ENCODE measurements at regions not wholly inside any gene's neighbourhood (a gene's known extent, or its start where the extent isn't known, plus 50 kb on each side); places are given as distances from the start of the nearest gene placed in this dataset.
"Not testable (repeated sequence)": the region's sequence is repeated elsewhere in the genome, so short reads cannot be mapped to it uniquely, and the experiment has no call there.

- DNase-seq: no peak
Measured at GRCh38 chr5:8827696-8828095, 718.2 kb downstream of the SEMA5A start.

DNA sequence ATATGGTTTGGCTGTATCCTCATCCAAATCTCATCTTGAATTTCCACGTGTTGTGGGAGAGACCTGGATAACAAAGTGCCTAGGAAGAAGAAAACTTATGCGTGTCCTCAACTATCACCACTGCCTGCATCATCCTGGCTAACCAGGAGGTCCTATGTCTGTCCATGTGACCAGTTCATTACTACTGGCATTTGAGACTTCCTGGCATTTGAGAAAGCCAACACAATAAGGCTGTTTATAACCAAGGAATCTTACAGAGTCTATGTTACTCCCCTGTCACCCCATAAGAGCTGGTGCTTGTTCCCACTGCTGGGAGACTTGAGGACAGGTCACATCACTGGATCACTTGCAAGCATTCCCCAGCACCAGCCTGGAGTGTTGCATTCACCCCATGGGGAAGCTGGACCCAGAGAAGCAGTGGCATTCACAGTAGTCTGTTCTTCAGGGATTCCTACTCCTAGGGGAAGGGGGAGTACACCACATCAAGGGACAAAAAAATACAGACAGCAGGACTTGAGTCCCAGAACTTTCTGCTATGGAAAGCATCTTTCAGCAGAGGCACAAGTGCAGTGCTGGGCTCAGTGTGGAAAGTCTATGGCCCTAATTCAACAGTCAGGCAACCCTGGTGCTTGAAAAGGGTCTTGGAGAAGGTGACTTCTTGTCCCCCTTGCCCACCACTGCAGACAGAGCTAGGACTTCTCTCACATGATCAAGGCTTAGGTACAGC is 717.1 kb downstream of the SEMA5A start:
- no peak for DNase-seq

DNA sequence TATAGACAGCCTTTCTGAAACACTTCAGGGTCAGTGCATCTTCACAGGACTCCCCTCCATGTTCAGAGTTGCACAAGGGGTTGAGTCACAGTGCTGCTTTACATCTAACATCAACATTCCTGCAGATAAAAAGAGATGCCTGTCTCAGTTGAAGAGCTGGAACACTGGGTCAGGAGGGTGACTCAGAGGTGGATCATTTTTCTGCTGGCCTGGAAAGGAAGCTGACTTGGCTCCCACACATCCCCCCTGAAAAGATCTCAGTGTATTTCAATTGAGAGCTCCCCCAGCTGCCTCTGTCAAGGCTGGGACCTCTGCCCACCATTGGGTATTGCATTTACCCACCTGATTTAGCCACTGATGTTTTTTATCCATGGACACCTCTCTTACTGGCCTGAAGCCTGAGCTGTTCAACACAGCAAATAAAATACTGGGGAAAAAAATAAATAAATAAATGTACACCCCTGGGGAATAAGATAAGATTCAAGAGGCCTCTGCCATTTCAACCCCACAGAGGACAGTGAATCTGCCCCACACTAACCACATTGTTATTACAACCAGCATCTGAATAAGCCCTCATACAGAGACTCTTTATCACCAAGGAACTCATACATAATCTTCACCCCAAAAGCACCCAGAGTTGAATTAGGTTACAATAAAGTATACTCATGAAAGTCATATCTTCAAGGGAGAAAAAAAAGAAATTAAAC is 716.4 kb downstream of the SEMA5A start:
- no peak for DNase-seq

DNA sequence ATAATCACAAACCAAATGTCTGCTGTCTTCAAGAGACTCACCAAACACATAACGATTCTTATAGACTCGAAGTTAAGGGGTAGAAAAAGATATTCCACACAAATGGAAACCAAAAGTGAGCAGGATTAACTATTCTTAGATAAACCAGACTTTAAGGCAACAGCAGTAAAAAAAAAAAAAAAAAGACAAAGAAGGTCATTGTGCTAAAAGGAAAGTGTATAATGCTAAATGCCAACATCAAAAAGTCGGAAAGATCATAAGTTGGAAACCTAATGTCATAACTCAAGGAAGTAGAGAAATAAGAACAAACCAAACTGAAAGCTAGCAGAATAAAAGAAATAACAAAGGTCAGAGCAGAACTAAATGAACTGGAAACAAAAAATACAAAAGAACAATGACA is 714.6 kb downstream of the SEMA5A start:
- no peak for DNase-seq

- DNase-seq: no peak
Measured at GRCh38 chr5:8831854-8832253, 714.0 kb downstream of the SEMA5A start.

GRCh38 chr5:8839361-8840055 is 706.4 kb downstream of the SEMA5A start:
- DNase-seq: no peak

GRCh38 chr5:8840237-8840636 is 705.6 kb downstream of the SEMA5A start:
- DNase-seq: no peak

DNA sequence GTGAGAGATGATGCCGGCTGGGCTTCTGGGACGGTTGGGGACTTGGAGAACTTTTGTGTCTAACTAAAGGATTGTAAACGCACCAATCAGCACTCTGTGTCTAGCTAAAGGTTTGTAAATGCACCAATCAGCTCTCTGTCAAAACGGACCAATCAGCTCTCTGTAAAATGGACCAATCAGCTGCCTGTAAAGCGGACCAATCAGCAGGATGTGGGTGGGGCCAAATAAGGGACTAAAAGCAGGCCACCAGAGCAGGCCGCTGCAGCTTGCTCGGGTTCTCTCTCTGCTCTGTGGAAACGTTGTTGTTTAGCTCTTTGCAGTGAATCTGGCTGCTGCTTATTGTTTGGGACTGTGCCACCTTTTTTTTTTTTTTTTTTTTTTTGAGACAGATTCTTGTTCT is 705.1 kb downstream of the SEMA5A start:
- not testable (repeated sequence) for DNase-seq

- no peak for DNase-seq
Measured at GRCh38 chr5:8842971-8843551, 702.8 kb downstream of the SEMA5A start.

- DNase-seq: no peak
Measured at GRCh38 chr5:8843771-8844170, 702.1 kb downstream of the SEMA5A start.

- no peak for DNase-seq
Measured at GRCh38 chr5:8844206-8844605, 701.7 kb downstream of the SEMA5A start.

GRCh38 chr5:8844847-8845246 is 701.0 kb downstream of the SEMA5A start:
- DNase-seq: no peak

DNA sequence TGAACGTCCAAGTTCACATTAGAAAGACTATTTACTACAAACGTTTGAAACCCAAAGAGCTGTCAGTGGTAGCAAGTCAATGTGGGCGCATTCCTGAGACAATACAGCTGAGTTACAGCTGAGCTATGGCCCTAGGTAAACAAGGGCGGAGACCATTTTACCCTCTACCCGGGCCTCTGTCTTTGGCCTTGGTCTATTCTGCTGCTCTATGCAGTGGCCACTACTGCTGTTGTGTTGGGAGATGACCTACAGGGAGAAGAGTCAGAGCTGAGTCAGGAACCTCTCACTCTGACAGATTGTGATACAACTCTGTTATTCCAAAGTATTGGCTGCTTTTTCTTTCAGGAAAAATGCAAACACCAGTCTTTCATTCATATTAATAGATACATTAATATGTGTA is 700.6 kb downstream of the SEMA5A start:
- DNase-seq: no peak

- DNase-seq: no peak
Measured at GRCh38 chr5:8848366-8848765, 697.5 kb downstream of the SEMA5A start.

- no peak for DNase-seq
Measured at GRCh38 chr5:8848997-8849594, 696.8 kb downstream of the SEMA5A start.

DNA sequence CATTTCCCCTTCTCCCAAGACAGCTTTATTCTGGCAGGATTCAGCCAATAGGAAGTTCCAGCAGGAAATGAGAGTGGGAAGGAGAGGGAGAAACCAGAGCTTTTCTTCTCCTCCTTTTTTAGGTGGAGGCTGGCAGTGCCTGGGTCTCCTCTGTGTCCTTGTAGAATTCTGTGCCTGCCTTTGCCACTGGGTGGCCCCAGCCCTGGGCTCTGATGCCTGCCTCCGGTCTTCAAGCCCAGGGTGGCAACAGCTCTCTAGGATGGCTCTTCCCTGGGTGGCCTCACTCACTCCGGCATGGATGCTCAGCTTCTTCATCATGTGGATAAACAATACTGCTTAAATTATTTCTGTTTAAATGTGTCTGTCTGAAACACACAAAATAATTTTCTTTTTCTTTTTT is 694.8 kb downstream of the SEMA5A start:
- DNase-seq: no peak

GRCh38 chr5:8857051-8857450 is 688.8 kb downstream of the SEMA5A start:
- no peak for DNase-seq

DNA sequence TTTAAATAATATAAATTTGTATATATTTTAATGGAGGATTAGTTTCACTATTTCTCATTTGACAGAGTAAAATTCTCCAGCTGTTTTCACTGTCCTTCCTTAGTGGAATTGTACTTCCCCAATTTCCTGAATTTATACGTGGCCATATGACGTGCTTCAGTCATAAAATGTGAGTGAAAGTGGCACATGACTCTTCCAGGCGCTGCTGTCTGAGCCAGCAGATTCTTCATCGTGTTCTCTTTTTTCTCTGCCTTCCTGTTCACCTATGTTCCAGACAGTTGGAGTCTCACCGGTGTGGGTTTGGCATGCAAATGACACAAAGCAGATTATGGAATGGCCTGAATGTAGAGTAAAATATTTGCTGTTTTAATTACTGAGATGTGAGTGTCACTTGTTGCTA is 684.1 kb downstream of the SEMA5A start:
- no peak for DNase-seq

DNA sequence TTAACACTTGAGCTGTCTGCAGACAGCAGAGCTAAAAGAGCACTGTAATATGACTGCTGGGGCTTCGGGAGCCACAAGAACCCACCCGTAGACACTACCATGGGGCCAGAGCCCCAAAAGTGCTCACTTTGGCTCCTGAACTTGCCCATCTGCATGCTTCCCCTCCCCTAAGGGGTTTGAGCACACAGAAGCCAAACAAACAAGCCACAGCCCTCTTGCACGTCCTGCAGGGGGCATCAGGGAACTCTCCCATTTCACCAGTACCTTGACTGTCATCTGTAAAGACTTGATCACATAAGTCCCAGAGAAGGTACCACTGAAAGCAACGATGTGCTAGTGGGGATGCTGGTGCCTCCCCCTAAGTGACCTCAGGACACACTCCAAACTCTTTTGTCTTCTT is 681.8 kb downstream of the SEMA5A start:
- DNase-seq: no peak

DNA sequence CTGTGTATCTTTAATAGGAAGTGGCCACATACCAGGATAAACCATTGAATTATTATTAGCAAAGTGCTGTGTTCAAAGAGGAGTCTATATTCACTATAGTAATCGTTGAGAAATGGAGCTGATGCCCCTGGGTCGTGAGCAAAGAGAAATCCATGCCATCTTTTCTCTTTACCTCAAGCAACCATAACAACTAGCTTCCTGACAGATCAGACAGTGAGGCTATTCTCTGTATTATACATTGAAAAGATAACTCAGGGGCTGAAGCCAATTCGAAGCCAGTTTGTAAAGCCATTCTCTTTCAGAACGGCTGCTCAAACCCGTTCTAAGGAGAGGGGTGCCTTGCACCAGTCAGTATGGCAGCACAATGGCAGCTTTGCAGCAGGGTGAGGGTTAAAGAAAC is 680.6 kb downstream of the SEMA5A start:
- DNase-seq: no peak

DNA sequence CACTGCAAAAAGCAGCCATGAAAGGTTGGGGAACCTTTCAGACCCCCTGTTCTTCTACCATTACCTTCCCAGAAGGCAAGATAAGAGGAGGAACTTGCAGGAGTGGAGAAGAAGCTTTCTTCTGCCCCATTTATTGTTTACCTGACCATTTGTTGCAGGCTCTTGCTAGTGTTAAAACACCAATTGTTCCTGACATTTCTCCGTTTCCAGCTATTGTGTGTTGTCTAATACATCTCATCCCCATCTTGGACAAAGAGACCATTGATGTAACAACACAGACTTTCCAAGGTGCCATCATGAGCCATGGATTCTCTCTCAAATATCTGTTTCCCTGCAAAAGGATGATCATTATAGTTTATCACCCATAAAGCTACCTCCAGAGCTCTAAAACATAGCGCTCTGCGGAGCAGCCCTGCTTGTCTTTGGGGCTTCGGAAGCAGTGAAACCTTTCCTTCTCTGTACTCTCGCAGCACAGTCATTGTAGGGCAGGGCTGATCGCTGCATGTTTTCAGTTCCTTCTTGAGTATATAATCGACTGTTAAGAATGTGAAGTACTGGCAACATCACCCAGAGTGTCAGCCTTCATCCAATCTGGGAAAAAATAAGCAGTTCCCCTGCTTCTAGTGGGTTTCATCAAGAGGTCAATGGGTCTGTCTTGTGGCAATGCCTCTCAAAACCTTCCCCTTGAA is 680.0 kb downstream of the SEMA5A start:
- DNase-seq: no peak

- no peak for DNase-seq
Measured at GRCh38 chr5:8868283-8868682, 677.6 kb downstream of the SEMA5A start.

DNA sequence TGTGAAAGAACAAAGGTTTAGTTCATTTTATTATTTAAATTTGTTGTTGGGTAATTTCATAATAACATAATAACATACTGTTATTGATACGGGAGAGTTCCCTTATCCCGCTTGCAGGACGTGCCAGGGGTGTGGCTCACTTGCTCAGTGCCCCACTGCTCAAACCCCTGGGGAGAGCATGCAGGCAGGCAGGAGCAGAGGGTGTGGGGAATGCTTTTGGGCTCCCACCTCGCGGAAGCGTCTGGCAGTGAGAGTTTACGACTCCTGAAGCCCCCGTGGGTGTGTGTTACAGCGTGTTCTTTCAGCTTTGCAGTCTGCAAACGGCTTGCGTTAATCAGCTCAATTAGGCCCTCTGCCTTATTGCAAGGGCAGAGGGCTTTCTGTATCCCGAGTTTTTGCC is 675.9 kb downstream of the SEMA5A start:
- DNase-seq: no peak

All from activated CD4-positive, alpha-beta T cell treated with anti-CD3 and anti-CD28 coated beads, Interleukin-2, amount 50 U/mL, for 48 hours (primary cell).